HEK293 (cell line): ENCODE measurements at regions not wholly inside any gene's neighbourhood (a gene's known extent, or its start where the extent isn't known, plus 50 kb on each side); places are given as distances from the start of the nearest gene placed in this dataset.

Experiments
- CTCF ChIA-PET: fragments of 350-600 bp; formaldehyde crosslinking; extraction: SDS; loops from one replicate; lab custom pipeline; 2021; ENCODE audit warnings: antibody characterized with exemption; lab: Yijun Ruan, JAX
- POLR2A ChIA-PET: fragments of 300-600 bp; formaldehyde crosslinking; extraction: SDS; loops from one replicate; lab custom pipeline; 2020; ENCODE audit warnings: antibody characterized with exemption, inconsistent platforms; lab: Yijun Ruan, JAX
- H3K27ac ChIP-seq: fragments of 200-500 bp; sonication (Bioruptor generic); 2 replicates; pipeline ENCODE4 v1.5.1; 2014; ENCODE audit warnings: low read depth, low read length, control low read depth, inconsistent platforms; ENCODE audit errors: extremely low read depth
- H3K36me3 ChIP-seq, 2 experiments: fragments of 200-500 bp in 1 of 2; sonication (Bioruptor generic) in 1 of 2; 1 replicate in 1 of 2; 2 replicates in 1 of 2; pipeline ENCODE4 v1.5.1; 2014 to 2017; ENCODE audit warnings: inconsistent platforms in 2 of 2, low read length in 2 of 2; ENCODE audit not compliant: control insufficient read depth in 2 of 2, insufficient read depth in 1 of 2
- H3K4me1 ChIP-seq: fragments of 200-500 bp; sonication (Bioruptor generic); 2 replicates; pipeline ENCODE4 v1.5.1; 2014; ENCODE audit warnings: mild to moderate bottlenecking, low read length, inconsistent platforms; ENCODE audit not compliant: control insufficient read depth, insufficient read depth
- H3K4me3 ChIP-seq: 2 replicates; pipeline ENCODE4 v1.5.1; 2011; ENCODE audit warnings: low read depth, mild to moderate bottlenecking, control low read depth, low read length, moderate library complexity
- H3K9me3 ChIP-seq: fragments of 200-500 bp; sonication (Bioruptor generic); 2 replicates; pipeline ENCODE4 v1.5.1; 2014; ENCODE audit warnings: low read depth, low read length, inconsistent platforms; ENCODE audit not compliant: control insufficient read depth, insufficient read depth
- AEBP2 ChIP-seq: fragments of 450-650 bp; formaldehyde crosslinking; IDR thresholded peaks from 2 replicates; pipeline ENCODE4 v1.5.1; 2016; ENCODE audit warnings: missing biosample characterization, missing genetic modification characterization, borderline replicate concordance
- BCL11B ChIP-seq: fragments of 450-650 bp; formaldehyde crosslinking; IDR thresholded peaks from 2 replicates; pipeline ENCODE4 v1.5.1; 2016; ENCODE audit warnings: low read depth, missing biosample characterization, missing genetic modification characterization
- FEZF1 ChIP-seq: fragments of 450-650 bp; formaldehyde crosslinking; IDR thresholded peaks from 2 replicates; pipeline ENCODE4 v1.5.1; 2016; ENCODE audit warnings: missing biosample characterization, missing genetic modification characterization
- HOXA7 ChIP-seq: sonication (generic); formaldehyde crosslinking; IDR thresholded peaks from 2 replicates; pipeline ENCODE4 v1.8.1; 2022; ENCODE audit warnings: missing genetic modification reagents, borderline replicate concordance
- MYNN ChIP-seq: fragments of 450-650 bp; formaldehyde crosslinking; IDR thresholded peaks from 2 replicates; pipeline ENCODE4 v1.5.1; 2016; ENCODE audit warnings: missing biosample characterization, missing genetic modification characterization, borderline replicate concordance
- TSHZ1 ChIP-seq: fragments of 450-650 bp; formaldehyde crosslinking; IDR thresholded peaks from 2 replicates; pipeline ENCODE4 v1.5.1; 2016; ENCODE audit warnings: missing biosample characterization, missing genetic modification characterization, borderline replicate concordance
- WT1 ChIP-seq: fragments of 450-650 bp; formaldehyde crosslinking; IDR thresholded peaks from 2 replicates; pipeline ENCODE4 v1.5.1; 2016; ENCODE audit warnings: missing biosample characterization, missing genetic modification characterization
- YY1 ChIP-seq: fragments of 450-650 bp; formaldehyde crosslinking; IDR thresholded peaks from 2 replicates; pipeline ENCODE4 v1.5.1; 2018; ENCODE audit warnings: missing biosample characterization, missing genetic modification characterization
- ZNF138 ChIP-seq: fragments of 450-650 bp; formaldehyde crosslinking; IDR thresholded peaks from 2 replicates; pipeline ENCODE4 v1.5.1; 2016; ENCODE audit warnings: missing biosample characterization, missing genetic modification characterization, borderline replicate concordance
- ZNF175 ChIP-seq: fragments of 450-650 bp; formaldehyde crosslinking; IDR thresholded peaks from 2 replicates; pipeline ENCODE4 v1.5.1; 2016; ENCODE audit warnings: missing biosample characterization, missing genetic modification characterization
- ZNF266 ChIP-seq: fragments of 450-650 bp; formaldehyde crosslinking; IDR thresholded peaks from 2 replicates; pipeline ENCODE4 v1.5.1; 2016; ENCODE audit warnings: missing biosample characterization, missing genetic modification characterization, low read depth
- ZNF341 ChIP-seq: fragments of 450-650 bp; formaldehyde crosslinking; IDR thresholded peaks from 2 replicates; pipeline ENCODE4; 2016; ENCODE audit warnings: low read depth, missing biosample characterization, missing genetic modification characterization
- ZNF391 ChIP-seq: fragments of 450-650 bp; formaldehyde crosslinking; IDR thresholded peaks from 2 replicates; pipeline ENCODE4 v1.5.1; 2016; ENCODE audit warnings: low read depth, missing biosample characterization, missing genetic modification characterization, borderline replicate concordance
- ZNF518A ChIP-seq: fragments of 450-650 bp; formaldehyde crosslinking; conservative IDR thresholded peaks from 2 replicates; pipeline ENCODE4 v1.5.1; 2016; ENCODE audit warnings: low read depth, missing biosample characterization, missing genetic modification characterization
- ZNF529 ChIP-seq: fragments of 450-650 bp; formaldehyde crosslinking; IDR thresholded peaks from 2 replicates; pipeline ENCODE4 v1.5.1; 2017; ENCODE audit warnings: missing genetic modification characterization, missing biosample characterization; ENCODE audit not compliant: insufficient replicate concordance
- ZNF585B ChIP-seq: fragments of 450-650 bp; formaldehyde crosslinking; IDR thresholded peaks from 2 replicates; pipeline ENCODE4 v1.5.1; 2016; ENCODE audit warnings: missing biosample characterization, missing genetic modification characterization
- ZNF639 ChIP-seq: fragments of 450-650 bp; formaldehyde crosslinking; IDR thresholded peaks from 2 replicates; pipeline ENCODE4 v1.5.1; 2016; ENCODE audit warnings: missing biosample characterization, missing genetic modification characterization
- ZNF664 ChIP-seq: fragments of 450-650 bp; formaldehyde crosslinking; IDR thresholded peaks from 2 replicates; pipeline ENCODE4 v1.5.1; 2016; ENCODE audit warnings: missing biosample characterization, missing genetic modification characterization
- ZNF692 ChIP-seq: fragments of 450-650 bp; formaldehyde crosslinking; IDR thresholded peaks from 2 replicates; pipeline ENCODE4 v1.5.1; 2016; ENCODE audit warnings: missing biosample characterization, missing genetic modification characterization
- ZNF830 ChIP-seq: fragments of 450-650 bp; IDR thresholded peaks from 2 replicates; pipeline ENCODE4 v1.5.0; 2018; ENCODE audit warnings: missing biosample characterization, missing genetic modification characterization, low read depth, mild to moderate bottlenecking, moderate library complexity

- TF ChIP-seq ZNF518A (tag by site-specific recombination), result peak; percentile 67
These were observed 435.2 kb upstream of the SEMA3A start (continued) for GRCh38 chr7:84629640-84630318.

GRCh38 chr7:84629216-84629615, 434.6 kb upstream of the SEMA3A start:
- no peaks in the 10 kb centered on the region for H3K4me1 ChIP-seq
- no peak overlapping the region for H3K27ac ChIP-seq
- TF ChIP-seq AEBP2 (tag by site-specific recombination), result no peak
- no peak for TF ChIP-seq ZNF585B (tag by site-specific recombination)
- TF ChIP-seq WT1 (tag by site-specific recombination), result no peak
- no peak for TF ChIP-seq ZNF529 (tag by site-specific recombination)
- no peak for TF ChIP-seq ZNF266 (tag by site-specific recombination)
- no peak for TF ChIP-seq ZNF341 (tag by site-specific recombination)
- TF ChIP-seq ZNF639 (tag by site-specific recombination), result no peak
- no peak for TF ChIP-seq ZNF391 (tag by site-specific recombination)
- no peak for TF ChIP-seq TSHZ1 (tag by site-specific recombination)
- TF ChIP-seq ZNF138 (tag by site-specific recombination), result no peak
- TF ChIP-seq FEZF1 (tag by site-specific recombination), result no peak
- TF ChIP-seq ZNF692 (tag by site-specific recombination), result no peak
- TF ChIP-seq ZNF664, result no peak
- no peak for TF ChIP-seq YY1
- TF ChIP-seq ZNF175 (tag by site-specific recombination), result no peak
- TF ChIP-seq ZNF830, result no peak
- TF ChIP-seq MYNN (tag by site-specific recombination), result no peak
- TF ChIP-seq BCL11B (tag by site-specific recombination), result no peak
- TF ChIP-seq HOXA7 (CRISPR knock-in tag), result no peak
- H3K36me3 ChIP-seq, result no peaks in the 10 kb centered on the region
- ChIA-PET POLR2A (no interaction called here), CTCF (no interaction called here)
- H3K4me3 ChIP-seq, result no peak overlapping the region
- H3K9me3 ChIP-seq, result no peaks in the 10 kb centered on the region
